ENCODE measurements at regions not wholly inside any gene's neighbourhood (a gene's known extent, or its start where the extent isn't known, plus 50 kb on each side); places are given as distances from the start of the nearest gene placed in this dataset.

GRCh38 chr4:165667969-165668368 lies 205.1 kb upstream of the TLL1 start:
- H3K27ac ChIP-seq (ENCODE audit: extremely low read length, insufficient read depth, low read length): no peak overlapping the region
- no peak overlapping the region for H2AFZ ChIP-seq (ENCODE audit: low read length)
- 50% methylated on average over 1 of the region's 1 CpG for WGBS (ENCODE audit: low lambda C conversion rate)
- no peak overlapping the region for H3K9ac ChIP-seq (ENCODE audit: insufficient read depth, low read depth, low read length)
- H3K9me3 ChIP-seq (ENCODE audit: low read length): no peaks in the 10 kb centered on the region
- no peaks in the 10 kb centered on the region for H3K79me2 ChIP-seq (ENCODE audit: insufficient read depth, low read length)
- H3K4me1 ChIP-seq (ENCODE audit: insufficient read depth, low read length): 0 out of 2 replicates have a peak, but pooled peaks cover 7% of the 10 kb centered on the region
- intact Hi-C loops (cut with micrococcal nuclease; ENCODE audit: unreplicated experiment) (no loop called here), in situ Hi-C loops (cut with HindIII; ENCODE audit: extremely low pct_ligation_motif_present, low pct_unique_long_range_greater_than_20kb) (no loop called here)
- POLR2A ChIA-PET: no interaction called here
- H3K4me2 ChIP-seq (ENCODE audit: low read depth, low read length): no peak overlapping the region
- H4K20me1 ChIP-seq (ENCODE audit: insufficient read depth, low read length): no peaks in the 10 kb centered on the region
- BruUV-seq (replicated peaks): no TSS peak
- CTCF ChIA-PET (ENCODE audit: low intra/inter-chr PET ratio, low total read pairs): no interaction called here
- no peak for FAIRE-seq
- DNase-seq (ENCODE audit: low spot score): no peak
- no peaks in the 10 kb centered on the region for H3K36me3 ChIP-seq (replicated peaks in 1 of 2; ENCODE audit: control insufficient read depth in 1 of 2, insufficient read depth in 2 of 2, low read length in 2 of 2)
- no peak overlapping the region for H3K4me3 ChIP-seq (replicated peaks in 1 of 3; ENCODE audit: insufficient read depth in 1 of 3, low read depth in 2 of 3, low read length in 3 of 3)
- ATAC-seq: no peak
- H3K27me3 ChIP-seq (ENCODE audit: control insufficient read depth in 1 of 2, insufficient read depth in 2 of 2, low read length in 2 of 2): no peaks in the 10 kb centered on the region
- TF ChIP-seq ZNF720 (CRISPR knock-in tag; IDR thresholded peaks at IDR 0.05): no peak
- TF ChIP-seq ATF6 (CRISPR knock-in tag; conservative IDR thresholded peaks at IDR 0.05): no peak
- TF ChIP-seq ZNF788 (CRISPR knock-in tag; IDR thresholded peaks at IDR 0.05; ENCODE audit: borderline replicate concordance): no peak
- no peak for TF ChIP-seq PRDM4 (CRISPR knock-in tag; IDR thresholded peaks at IDR 0.05; ENCODE audit: borderline replicate concordance)
- no peak for TF ChIP-seq ZNF136 (CRISPR knock-in tag; IDR thresholded peaks at IDR 0.05; ENCODE audit: low read depth)
- TF ChIP-seq NFRKB (IDR thresholded peaks at IDR 0.05): no peak
- TF ChIP-seq TEAD2 (CRISPR knock-in tag; IDR thresholded peaks at IDR 0.05): no peak
- no peak for TF ChIP-seq KLF16 (CRISPR knock-in tag; IDR thresholded peaks at IDR 0.05)
- TF ChIP-seq ZHX2 (IDR thresholded peaks at IDR 0.05; ENCODE audit: low read depth): no peak
- no peak for TF ChIP-seq ZHX2 (CRISPR knock-in tag; IDR thresholded peaks at IDR 0.05; ENCODE audit: borderline replicate concordance)
- TF ChIP-seq ZNF510 (CRISPR knock-in tag; IDR thresholded peaks at IDR 0.05; ENCODE audit: low read depth): no peak
- TF ChIP-seq ZNF724P (CRISPR knock-in tag; IDR thresholded peaks at IDR 0.05; ENCODE audit: borderline replicate concordance): no peak
- no peak for TF ChIP-seq ZNF496 (CRISPR knock-in tag; IDR thresholded peaks at IDR 0.05; ENCODE audit: insufficient replicate concordance)
- TF ChIP-seq ZNF563 (CRISPR knock-in tag; IDR thresholded peaks at IDR 0.05): no peak
- TF ChIP-seq ZNF75D (CRISPR knock-in tag; IDR thresholded peaks at IDR 0.05; ENCODE audit: borderline replicate concordance): no peak
- no peak for TF ChIP-seq CREB1 (IDR thresholded peaks at IDR 0.05)
- no peak for TF ChIP-seq CREB1 (CRISPR knock-in tag; IDR thresholded peaks at IDR 0.05)
